ENCODE measurements at regions not wholly inside any gene's neighbourhood (a gene's known extent, or its start where the extent isn't known, plus 50 kb on each side); places are given as distances from the start of the nearest gene placed in this dataset.
"Not testable (repeated sequence)": the region's sequence is repeated elsewhere in the genome, so short reads cannot be mapped to it uniquely, and the experiment has no call there.

DNA sequence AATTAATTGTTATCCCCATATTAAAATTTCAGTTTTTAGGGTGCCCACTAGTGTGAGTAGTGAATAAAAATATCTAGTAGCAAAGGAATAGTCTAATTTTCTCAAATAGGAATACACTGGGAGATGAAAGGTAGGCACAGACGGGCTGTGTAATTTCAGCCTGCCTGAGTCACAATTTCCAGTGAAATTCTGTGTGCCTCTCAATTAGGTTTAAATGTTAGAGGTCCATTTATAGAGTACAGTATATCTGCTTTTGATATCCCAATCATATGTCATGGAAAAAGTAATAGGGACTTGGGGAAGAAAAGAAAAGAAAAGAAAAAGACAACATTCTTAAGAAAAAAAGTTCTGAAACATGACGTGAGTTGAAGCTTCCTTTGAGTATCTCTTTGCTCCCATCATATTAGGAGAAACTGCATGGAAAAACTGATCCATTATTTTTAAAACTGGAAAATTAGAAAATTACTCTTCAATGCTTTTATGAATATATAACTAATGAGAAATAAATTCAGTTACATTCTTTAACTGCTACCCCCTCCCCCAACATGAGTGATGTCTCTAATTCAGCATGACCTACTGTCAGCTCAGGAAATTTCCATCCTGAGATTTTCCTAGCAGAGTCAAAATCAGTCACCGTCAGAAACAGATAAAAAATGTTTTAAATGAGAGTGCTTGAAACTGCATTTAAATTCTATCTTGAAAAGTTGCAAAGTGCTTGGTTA, 473.8 kb upstream of the HSF2 start:
- no peak for DNase-seq (ENCODE audit: low spot score)

DNA sequence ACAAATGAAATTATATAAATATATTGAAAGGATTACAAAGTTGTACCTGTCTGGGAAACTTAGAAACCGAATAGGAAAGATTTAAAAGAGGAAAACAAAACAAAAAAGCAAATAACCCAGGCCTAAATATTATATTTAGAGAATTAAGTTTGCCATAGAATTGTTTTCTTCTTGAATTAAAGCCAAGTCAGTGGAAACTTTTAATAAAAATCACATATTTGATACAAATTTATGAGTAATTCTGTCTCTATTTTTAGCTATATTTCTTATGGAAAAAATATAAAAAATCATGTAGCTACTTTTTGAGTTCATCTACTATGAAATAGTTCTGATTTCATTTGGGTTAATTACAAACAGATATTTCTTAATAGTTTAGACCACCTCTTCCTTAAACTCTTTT, 470.2 kb upstream of the HSF2 start:
- no peak for DNase-seq (ENCODE audit: low spot score)

DNA sequence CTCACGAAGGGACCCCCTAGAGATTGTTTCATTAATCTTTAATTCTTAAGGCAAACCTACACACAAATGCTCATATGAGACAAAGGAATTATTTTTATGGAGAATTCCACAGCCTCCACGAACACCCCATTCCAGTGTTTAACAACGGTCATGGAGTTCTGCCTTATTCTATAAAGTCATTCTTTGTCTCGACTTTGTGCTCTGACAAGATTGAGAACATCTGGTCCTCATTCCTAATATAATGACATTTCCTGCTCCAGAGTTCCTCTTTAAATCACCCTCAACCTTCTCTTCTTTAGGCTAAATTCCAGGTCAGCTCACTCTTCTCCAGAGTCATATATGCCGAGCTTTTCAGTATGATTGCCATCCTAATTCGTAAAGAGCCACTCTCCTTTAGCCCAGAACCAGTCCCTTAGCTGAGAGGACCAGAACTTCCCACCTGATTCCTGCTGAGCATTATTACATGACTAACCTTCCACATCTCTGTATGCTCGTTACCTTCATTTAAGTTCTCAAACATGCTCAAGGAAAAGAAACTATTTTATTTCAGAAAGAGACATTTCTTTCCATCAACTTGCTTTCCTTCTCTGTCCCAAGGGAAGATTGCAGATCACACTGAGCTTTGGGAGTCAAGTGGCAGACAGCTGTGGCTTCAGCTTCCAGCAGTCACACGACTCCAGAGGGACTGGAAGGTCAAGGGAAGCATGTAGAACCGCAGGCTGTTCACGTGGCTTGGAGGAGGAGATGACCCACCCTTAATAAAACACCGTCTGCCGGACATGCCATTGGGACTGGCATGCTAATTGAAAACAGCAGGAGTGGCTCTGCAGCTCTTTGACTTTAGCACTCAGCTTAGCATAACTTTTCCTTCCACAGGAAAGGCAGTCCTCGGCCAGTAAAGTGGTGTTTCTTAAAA, 467.1 kb upstream of the HSF2 start:
- DNase-seq (ENCODE audit: low spot score): no peak

DNA sequence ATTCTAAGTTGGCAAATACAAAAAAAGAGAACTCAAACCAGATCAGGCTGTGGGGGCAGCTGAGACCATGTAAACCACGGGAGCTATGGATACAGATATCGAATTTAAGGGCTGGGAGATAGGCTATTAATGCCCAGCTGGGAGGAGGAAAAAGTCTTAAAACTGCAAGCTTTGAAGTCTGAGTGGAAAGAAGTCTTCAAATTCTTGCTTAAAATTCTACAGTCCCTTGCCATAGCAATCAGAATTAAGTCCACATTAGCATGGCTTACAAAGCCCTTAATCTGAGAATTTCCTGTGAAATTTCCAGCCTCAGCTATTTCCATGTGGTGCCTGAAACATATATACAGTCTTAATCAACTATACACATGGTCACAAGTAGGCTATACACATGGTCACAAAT, 465.0 kb upstream of the HSF2 start:
- no peak for DNase-seq (ENCODE audit: low spot score)

DNA sequence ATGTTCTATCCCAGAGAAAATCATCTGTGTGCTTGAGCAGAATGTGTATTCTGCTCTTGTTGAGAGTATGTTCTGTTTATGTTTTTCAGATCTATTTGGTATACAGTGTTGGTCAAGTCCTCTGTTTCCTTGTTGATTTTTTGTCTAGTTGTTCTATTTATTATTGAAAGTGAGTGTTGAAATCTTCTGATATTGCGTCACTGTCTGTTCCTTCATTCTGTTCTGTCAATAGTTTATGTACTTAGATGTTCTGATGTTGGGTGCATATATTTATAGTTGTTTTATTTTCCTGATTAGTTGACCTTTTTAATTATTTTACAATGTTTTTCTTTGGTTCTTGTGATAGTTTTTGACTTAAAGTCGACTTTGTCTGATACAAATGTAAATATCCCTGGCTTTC, 458.7 kb upstream of the HSF2 start:
- DNase-seq (ENCODE audit: low spot score): no peak

DNA sequence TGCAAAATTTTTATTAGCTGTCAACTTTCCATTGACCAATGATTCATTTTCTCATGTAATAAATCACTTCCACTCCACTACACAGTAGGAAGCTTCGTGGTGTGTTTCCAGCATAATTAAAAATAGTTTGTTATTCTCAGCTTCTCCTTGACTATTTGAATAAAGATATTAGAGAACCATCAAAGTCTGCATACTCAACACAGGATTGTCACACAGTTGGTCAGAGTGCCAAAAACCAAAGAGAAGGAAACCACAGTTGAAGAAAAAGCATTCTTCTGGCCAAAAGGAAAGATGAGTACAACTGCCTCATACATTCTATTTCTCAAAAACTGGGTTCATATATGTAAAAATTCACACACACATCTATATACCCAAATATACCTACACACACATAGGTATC, 455.1 kb upstream of the HSF2 start:
- DNase-seq (ENCODE audit: low spot score): no peak

DNA sequence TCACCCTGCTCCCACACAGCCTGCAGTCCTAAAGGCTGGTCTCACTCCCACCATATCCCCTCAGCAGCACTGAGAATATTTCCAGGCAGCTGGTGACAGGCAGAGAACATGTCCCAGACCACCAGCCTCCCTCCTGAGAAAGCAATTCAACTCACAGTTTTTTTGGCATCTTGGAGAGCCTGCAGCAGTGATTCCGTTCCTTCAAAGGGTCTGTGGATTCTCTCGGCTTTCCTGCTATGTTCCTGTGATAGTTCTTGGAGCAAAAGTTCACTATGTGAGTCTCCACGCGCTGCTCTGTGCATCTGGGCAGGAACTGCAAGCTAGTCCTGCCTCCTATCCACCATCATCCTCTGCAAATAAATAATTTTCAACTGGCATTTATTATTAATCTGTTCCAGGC, 448.3 kb upstream of the HSF2 start:
- no peak for DNase-seq (ENCODE audit: low spot score)

DNA sequence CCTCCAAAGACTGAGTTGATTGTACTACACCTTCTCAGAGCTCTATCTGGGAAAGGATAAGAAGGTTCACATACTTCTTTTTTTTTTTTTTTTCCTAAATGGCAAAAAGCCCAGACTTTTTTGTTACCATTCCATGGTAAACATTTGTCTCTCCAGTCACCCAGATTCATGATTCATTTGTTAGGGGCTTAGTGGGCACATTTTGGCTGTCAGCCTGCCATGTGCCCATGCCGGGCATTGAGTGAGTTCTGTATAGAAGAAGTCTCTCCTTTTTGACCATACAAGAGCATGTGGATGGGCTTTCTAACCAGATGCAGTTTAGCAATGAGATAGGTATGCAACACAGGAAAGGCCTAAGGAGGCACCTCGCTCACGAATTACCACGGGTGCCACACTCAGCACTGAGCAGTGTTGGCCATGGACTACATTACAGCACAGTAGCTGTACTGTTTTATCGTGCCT, 447.5 kb upstream of the HSF2 start:
- DNase-seq (ENCODE audit: low spot score): no peak

DNA sequence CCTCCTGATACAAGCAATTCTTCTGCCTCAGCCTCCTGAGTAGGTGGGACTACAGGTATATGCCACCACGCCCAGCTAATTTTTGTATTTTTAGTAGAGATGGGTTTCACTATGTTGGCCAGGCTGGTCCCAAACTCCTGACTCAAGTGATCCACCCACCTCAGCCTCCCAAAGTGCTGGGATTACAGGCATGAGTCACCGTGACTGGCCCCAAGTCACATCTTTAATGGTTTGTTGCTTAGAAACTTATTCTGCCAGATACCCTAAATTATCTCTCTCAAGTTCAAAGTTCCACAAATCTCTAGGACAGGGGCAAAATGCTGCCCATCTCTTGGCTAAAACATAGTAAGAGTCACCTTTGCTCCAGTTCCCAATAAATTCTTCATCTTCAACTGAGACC, 444.1 kb upstream of the HSF2 start:
- DNase-seq (ENCODE audit: low spot score): not testable (repeated sequence)

DNA sequence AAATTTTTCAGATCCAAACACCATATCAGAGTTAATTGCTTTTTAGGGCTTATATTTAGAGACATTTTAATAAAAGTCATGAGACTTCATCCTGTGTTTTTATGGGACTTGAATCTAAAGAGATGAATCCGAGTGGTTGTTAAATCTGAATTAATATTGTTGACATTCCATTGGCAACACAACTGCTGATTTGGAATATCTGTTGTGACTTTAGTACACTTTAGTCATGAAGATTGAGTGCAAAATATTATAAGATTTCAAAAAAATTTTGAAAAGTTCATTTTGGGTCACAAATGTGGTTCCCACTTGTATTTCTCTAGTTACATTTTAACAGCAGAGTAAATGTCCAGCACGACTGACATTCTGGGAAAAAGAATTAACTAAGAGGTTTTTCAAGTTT, 442.7 kb upstream of the HSF2 start:
- DNase-seq (ENCODE audit: low spot score): no peak

DNA sequence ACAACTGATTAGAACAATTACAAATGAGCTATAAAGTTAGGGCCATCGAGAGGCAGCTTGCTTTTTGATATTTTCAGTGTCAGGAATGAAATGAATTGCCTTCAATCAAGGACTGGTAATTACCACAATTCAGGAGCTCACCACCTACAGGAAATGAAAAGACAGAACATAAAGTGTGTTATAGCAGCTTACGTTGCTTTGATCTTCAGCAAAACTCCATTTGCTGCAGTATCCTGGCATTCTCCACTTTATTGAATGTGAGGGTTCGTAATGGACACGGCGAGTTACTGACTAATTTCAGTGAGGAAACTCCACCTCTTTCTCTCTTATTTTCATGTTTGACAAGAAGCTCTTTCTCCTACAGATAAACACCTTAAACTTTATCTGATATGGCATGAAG, 440.0 kb upstream of the HSF2 start:
- DNase-seq (ENCODE audit: low spot score): no peak

DNA sequence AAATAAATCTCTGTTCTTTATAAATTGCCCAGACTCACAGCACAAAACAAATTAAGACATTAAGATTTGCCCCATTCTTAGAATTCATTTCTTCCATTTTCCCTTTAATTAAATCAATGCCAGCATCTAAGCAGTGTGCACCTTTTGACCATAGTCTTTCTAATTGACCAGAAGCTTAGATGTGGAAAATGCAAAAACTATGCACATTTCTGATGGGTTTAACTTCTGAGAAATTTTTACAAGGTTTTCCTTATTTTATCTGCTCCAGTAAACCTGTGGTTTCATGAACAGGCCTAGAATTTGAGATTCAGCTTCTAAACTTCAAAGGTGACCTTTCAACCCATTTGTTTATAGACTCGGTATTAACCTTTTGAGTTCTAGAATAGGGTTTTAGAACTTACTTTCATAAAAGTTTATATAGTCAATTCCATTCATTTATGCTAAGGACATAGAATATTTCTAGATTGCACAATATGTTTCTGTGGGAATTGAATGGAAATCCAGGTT, 437.8 kb upstream of the HSF2 start:
- no peak for DNase-seq (ENCODE audit: low spot score)

DNA sequence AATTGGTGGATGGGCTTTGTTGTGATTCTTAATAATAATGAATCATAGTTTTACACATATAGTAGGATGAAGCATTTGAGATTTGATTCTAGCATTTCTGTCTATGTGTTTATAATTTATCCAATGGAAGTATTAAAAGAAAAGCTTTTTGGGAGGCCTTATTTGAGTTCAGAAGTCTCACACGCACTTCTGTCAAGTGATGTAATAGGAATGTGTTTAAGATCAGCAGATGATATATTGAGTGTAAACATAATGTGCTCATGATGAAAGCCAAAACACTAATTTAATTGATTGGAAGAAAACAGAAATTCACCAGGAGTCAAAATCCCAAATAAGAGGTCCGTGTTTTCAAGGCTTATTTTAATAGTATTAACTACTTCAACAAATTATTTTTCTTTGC, 435.6 kb upstream of the HSF2 start:
- no peak for DNase-seq (ENCODE audit: low spot score)

DNA sequence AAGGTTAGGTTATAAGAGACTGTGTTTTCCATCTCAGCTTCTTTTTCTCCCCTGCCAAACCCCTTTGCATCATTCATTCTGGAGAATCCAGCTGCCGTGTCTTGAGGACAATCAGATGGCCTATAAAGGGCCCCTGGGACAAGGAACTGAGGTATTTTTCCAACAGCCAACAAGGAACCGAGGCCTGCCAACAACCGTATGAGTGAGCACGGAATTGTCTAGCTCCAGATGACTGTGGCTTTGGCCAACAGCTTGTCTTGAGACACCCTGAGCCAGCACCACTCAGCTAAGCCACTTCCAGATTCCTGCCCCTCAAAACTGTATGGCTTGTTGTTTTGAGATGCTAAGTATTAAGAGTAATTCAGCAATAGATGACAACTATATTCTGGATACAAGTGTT, 433.7 kb upstream of the HSF2 start:
- no peak for DNase-seq (ENCODE audit: low spot score)

DNA sequence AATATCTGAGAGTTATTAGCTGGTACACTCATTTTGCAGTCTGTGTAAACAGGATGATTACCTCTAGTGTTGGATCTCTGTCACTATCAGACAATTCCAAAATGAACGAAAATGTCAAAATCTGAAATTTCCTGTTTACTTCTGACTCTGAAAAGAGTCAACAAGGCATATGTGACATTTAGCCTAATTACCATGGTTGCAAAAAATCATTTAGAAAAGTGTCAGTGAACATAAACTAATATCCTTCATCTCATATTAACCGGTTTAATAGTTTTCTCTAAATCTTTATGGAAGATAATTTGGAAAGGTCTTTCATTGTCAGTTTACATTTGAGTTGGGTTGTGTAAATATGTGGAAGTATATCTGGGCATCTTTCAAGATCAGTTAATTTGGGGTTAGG, 431.8 kb upstream of the HSF2 start:
- DNase-seq (ENCODE audit: low spot score): no peak

DNA sequence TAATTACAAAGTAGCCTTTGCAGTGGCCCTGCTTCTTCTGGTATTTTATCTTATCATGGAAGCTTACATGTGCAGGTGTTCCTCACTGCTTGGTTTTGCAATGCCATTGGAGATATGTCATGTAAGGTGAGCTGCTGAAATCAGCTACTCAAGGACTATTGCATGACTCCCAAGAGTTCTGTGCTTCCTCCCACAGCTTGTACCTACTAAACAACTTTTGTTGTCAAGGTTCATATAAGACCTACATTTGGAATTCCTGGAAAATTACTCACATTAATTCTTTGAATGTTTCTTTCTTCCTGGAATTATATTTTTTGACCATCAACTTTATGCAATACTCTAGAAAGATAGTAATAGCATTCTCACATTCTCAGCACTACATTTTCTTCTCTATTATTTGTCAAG, 427.5 kb upstream of the HSF2 start:
- DNase-seq (ENCODE audit: low spot score): no peak

DNA sequence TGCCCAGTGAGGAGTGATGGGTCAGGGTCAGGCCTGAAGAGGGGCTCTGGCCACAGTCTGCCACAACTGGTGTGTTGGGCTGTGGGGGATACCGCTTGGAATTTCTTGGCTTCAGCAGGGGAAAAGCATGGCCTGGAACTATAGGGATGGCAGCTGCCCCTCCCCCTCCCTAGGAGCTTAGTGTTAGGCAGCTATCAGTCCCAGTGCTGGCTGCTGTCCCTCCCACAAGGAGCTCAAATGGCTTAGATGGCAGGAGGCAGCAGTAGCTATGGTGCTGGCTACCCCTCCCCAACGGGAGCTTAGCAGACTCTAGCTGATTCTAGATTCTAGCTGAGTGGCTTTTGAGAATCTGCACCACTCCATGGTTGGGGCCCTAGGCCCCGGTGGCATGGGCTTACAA, 414.5 kb upstream of the HSF2 start:
- DNase-seq (ENCODE audit: low spot score): no peak

DNA sequence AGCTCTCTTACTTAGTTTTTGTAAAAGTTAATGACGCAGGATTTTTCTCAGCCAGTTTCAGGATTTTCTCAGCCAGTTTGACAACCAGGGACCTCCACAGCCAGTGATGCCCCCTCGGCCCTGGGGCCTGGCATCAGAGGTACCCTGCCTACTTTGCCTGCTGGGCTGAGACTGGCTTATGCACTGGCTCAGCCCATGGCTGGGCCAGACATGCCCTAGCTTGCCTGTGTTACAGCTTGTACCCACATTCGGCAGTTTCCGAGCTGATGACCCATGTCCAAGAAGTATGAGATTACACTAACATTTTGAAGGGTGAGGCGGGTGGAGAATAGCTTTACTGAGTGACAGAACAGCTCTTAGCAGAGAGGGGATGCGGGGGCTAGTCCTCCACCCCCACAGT, 406.1 kb upstream of the HSF2 start:
- DNase-seq (ENCODE audit: low spot score): no peak

DNA sequence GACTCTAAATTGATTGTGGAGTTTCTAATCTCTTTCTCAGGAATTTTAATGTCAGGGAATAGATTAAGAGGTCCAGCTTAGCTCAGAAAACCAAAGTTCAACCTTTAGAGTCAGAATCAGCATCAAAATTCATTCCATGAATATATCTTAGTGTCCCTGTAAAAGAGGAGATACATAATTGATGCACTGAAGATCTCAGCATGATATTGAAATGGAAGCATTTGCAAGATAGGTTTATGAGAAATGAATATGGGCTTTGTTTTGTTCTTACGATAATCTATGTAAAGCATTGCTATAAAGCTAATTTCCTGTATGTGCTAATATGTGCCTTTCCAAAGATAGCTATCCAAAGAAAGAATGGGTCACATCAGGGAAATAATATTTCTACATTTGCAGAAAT, 404.5 kb upstream of the HSF2 start:
- DNase-seq (ENCODE audit: low spot score): no peak

DNA sequence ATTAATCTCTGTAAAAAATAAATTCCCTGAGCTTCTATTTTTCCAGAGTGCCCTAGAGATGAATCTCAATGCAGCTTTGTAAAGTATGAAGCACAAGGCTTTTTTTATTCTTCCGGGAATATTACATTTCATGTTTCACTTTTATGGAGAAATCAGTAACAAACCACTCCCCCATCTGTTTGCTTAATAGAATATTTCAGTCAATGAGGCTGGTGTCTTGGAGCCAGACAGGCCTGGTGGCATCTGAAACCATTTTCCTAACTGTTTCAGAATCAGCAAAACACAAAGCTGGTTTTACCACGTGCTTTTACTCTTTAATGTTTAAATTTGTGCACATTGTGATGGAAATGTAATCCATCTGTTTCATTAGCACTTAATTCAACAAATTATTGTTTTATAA, 400.8 kb upstream of the HSF2 start:
- DNase-seq (ENCODE audit: low spot score): no peak

DNA sequence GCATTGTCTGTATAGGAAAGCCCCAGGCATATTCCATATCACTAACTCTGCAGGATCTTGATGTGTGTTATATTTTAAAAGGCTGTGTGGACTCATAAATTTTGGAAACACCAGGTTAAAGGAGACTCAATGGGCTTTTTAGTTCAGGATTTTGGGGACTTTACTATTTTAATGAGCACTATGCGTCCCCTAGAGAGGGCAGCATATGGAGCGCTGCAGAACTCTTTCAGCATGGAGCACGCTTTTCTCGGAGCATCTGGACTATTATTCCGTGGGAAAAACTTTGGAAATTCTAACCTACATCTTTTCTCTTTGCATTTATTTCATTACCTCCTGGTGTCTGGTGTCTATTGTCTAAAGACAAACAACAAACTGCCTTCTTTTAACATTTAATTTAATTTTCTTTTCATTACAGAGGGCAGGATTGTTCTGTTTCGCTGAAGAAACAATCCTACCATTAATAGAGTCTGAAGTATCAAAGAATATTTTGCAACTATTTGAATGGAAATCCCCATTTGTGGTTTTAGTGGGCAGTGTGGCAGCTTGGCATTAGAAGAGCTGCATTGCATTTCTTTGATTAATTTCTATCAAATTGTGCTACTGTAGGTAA, 399.9 kb upstream of the HSF2 start:
- no peak for DNase-seq (ENCODE audit: low spot score)

DNA sequence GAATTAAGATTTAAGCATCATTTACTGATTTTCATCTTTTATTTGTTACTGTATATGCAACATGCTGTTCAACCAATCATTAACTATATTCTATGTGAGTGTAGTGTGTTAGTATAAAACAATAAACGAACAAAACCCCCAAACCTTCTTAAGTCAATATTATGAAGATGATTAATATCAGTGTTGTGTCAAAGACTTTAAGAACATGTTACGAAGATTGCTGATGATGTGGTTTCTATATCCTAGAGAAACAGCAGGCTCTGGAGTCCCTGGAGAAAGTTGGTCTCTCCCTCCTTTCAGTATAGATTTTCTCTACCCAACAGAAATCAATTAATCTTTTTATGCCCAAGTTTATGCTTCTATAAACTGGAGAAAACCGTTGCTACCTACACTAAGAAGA, 393.8 kb upstream of the HSF2 start:
- DNase-seq (ENCODE audit: low spot score): no peak

DNA sequence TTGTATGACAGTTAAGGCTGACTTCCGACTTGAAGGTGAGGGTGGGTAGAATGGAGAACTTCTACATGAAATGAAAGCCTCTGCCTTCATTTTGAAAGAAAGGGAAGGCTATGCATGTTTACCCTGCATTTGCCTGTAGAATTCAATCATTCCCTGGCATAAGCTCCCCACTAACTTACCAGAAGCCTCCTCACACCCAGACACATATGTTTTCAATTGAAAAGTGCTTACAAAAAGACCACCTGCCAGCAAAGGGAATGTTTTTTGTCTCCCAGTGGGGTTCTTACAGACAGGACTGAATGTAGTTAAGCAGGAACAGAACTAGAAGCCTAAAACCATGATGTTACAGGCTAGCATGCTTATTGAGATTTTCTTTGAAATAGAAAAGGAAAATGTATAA, 392.1 kb upstream of the HSF2 start:
- DNase-seq (ENCODE audit: low spot score): no peak

Measured in germinal center (tissue), 1 donor.